ENCODE measurements at regions not wholly inside any gene's neighbourhood (a gene's known extent, or its start where the extent isn't known, plus 50 kb on each side); places are given as distances from the start of the nearest gene placed in this dataset.

DNA sequence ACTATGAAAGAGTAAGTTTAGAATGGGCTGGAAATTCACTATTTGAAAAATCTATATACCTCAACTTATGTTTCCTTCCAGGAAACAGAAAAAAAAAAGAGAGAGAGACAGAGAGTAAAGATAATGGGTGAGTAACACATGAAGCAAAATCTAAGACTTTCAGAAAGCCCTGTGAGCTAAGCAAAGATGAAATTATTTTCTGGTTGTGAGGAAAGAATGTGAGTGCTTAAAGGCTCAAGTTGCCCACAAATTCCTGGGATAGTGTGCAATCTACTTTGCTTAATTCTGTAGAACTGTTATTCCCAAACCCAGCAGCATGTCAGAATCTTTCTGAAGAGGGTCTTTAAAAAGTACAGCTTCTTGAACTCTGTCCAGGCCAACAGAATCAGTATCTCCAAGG is 337.7 kb upstream of the AGTR1 start:
- no peak for DNase-seq (ENCODE audit: low read depth, low spot score)
- in situ Hi-C loops (cut with HindIII; ENCODE audit: low pct_unique_long_range_greater_than_20kb, low sequenced_read_pairs): no loop called here

DNA sequence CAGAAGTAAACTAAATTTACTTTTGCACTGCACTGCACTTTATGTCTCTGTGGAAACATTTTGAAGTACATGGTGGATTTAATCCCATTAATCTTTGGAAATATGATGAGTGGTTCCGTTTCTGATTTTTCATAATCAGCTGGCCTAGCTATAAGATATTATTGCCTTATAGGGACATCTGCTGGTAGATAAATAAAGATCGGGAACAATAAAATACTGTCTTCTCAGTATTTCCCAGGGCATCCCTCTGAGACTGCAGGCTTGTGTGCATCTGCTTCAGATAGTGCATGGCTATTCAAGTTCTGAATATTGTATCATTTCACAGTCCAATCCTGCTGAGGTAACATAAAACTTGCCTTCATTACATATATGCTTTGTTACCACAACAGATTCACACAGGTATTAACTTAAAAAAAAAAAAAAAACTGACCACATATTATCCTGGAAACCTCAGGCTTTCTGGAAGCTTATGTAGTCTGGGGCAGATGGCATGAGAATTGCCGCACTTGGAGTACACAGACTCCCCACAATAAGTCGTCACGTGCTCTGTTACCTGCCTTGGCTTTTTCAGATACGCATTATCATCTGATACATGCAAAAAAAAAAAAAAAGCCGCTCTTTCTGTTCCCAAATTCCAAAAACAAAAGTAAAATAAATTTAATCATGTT is 330.8 kb upstream of the AGTR1 start:
- DNase-seq (ENCODE audit: low read depth, low spot score): peak; percentile 74

GRCh38 chr3:148367756-148368155 is 329.9 kb upstream of the AGTR1 start:
- DNase-seq (ENCODE audit: low read depth, low spot score): no peak
- in situ Hi-C loops (cut with HindIII; ENCODE audit: low pct_unique_long_range_greater_than_20kb, low sequenced_read_pairs): no loop called here

More for the DNA sequence above, 330.8 kb upstream of the AGTR1 start:
- in situ Hi-C loops (cut with HindIII; ENCODE audit: low pct_unique_long_range_greater_than_20kb, low sequenced_read_pairs): no loop called here

DNA sequence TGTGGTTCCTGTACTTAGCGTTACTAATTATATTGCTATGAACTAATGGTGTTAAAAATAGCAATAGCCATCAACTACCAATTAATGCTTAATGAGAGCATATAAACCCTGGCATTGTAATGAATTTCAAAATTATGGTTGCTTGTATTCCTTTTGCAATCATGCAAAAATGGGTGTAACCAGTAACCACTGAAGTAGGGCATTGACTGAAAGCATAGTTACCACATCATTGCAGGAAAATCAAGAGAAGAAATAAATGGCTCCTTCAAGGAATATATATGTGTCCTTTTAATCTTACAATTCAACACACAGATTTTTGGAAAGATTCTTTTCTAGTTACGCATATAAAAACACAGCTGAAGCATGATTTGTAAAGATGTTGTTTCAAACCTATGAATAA is 328.3 kb upstream of the AGTR1 start:
- no peak for DNase-seq (ENCODE audit: low read depth, low spot score)
- in situ Hi-C loops (cut with HindIII; ENCODE audit: low pct_unique_long_range_greater_than_20kb, low sequenced_read_pairs): no loop called here

DNA sequence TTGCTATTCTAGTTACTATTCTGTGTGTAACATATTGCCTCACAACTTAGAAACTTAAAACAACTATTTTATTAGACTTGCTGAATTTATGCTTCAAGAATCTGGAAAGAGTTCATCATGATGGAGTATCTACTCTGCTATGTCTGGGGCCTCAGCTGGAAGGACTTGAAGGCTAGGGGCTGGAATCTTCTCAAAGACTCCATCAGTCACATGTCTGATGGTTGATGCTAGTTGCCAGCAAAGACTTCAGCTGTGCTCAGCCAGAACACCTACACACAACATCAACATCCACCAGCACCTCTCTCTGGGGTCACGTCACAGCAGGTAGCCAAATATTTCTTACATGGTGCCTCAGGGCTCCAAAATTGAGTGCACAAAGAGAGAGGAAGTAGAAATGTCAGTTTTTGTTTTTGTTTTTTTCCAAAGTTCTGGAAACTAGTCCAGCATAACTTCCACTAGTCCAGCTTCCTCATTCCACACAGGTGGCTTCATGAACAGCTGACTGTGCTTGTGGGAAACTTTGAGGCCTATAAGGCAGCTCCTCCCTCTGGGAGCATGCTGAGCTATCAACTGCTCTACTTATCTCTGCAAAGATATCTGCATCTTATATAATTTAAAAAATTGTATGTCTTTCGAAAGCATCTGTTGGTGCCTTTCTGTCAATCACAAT is 325.4 kb upstream of the AGTR1 start:
- in situ Hi-C loops (cut with HindIII; ENCODE audit: low pct_unique_long_range_greater_than_20kb, low sequenced_read_pairs): no loop called here
- no peak for DNase-seq (ENCODE audit: low read depth, low spot score)

- no peak for DNase-seq (ENCODE audit: low read depth, low spot score)
- in situ Hi-C loops (cut with HindIII; ENCODE audit: low pct_unique_long_range_greater_than_20kb, low sequenced_read_pairs): no loop called here
Observed at GRCh38 chr3:148373961-148374360, 323.7 kb upstream of the AGTR1 start.

GRCh38 chr3:148379763-148380382 is 317.8 kb upstream of the AGTR1 start:
- DNase-seq (ENCODE audit: low read depth, low spot score): peak; percentile 74
- in situ Hi-C loops (cut with HindIII; ENCODE audit: low pct_unique_long_range_greater_than_20kb, low sequenced_read_pairs): no loop called here

GRCh38 chr3:148381051-148381450 is 316.7 kb upstream of the AGTR1 start:
- DNase-seq (ENCODE audit: low read depth, low spot score): no peak
- in situ Hi-C loops (cut with HindIII; ENCODE audit: low pct_unique_long_range_greater_than_20kb, low sequenced_read_pairs): no loop called here

DNA sequence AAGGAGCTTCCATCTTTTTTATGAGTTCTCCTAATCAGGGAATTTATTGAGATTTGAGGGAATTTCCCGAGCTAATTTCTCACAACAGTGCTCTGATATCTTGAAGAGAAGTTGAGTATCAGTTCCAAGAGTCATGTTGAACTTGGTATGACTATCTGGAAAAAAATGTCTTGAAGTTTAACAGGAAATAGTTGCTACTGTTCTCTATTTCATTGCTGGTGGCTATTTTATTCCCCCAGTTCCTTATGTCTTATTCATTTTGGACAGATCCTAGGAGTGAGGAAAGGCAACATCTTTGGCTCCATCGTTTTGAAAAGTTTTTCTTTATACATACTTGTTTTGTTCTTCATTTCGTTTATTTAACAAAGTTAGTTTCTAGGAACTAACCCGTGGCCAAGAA is 307.8 kb upstream of the AGTR1 start:
- in situ Hi-C loops (cut with HindIII; ENCODE audit: low pct_unique_long_range_greater_than_20kb, low sequenced_read_pairs): no loop called here
- DNase-seq (ENCODE audit: low read depth, low spot score): no peak

DNA sequence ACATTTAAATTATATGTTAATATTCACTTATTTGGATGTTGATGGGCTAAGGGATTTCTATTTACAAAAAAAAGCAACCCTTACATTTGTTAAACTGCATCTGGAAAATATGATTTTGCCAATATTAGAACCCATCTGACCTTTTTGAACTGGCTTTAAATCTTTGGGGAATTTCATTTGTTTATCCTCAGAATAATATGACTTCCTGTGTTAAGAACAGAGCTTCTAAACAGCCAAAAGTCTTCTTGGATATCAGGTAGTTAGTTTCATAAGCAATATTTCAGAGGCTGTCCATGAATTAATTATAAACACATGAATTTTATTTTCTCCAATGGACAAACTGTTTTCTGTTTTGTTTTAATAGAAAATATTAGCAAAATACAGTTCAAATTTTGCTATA is 301.9 kb upstream of the AGTR1 start:
- no peak for DNase-seq (ENCODE audit: low read depth, low spot score)
- in situ Hi-C loops (cut with HindIII; ENCODE audit: low pct_unique_long_range_greater_than_20kb, low sequenced_read_pairs): no loop called here

DNA sequence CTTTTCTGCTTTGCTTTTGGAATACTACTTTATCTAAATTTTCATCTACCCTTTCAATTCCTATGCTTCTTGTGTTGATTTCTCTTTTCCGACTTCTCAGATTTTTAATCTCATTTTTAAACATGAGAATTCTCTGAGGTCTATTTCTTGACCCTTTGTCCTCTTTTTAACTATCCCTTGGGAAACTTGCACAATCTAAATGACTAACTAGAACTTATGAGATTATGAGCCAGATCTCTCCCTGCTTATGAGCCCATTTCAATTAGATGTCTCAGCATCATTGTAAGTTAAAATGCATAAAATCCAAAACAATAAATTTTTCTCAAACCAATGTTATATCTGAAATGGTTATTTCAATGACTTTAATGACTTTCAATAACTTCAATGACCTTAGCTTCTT is 296.9 kb upstream of the AGTR1 start:
- DNase-seq (ENCODE audit: low read depth, low spot score): no peak
- in situ Hi-C loops (cut with HindIII; ENCODE audit: low pct_unique_long_range_greater_than_20kb, low sequenced_read_pairs): no loop called here

DNA sequence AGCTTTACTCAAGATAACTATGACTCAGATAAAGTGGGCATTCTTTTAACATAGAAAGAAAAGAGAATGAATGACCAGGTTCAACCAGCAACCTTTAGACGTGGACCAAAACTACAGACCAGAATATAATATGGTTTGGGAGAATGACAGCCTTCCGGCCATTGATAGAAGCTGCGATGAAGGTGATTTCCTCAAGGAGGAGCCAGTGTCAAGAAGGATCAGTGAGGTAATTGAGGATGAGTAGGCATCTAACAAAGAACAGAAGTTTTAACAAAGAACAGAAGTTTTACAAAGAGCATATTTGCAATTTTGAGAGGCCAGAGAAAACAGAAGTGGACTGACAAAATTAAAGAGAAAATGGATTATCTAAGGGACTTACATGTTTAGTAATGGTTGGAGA is 289.0 kb upstream of the AGTR1 start:
- no peak for DNase-seq (ENCODE audit: low read depth, low spot score)
- in situ Hi-C loops (cut with HindIII; ENCODE audit: low pct_unique_long_range_greater_than_20kb, low sequenced_read_pairs): no loop called here

DNA sequence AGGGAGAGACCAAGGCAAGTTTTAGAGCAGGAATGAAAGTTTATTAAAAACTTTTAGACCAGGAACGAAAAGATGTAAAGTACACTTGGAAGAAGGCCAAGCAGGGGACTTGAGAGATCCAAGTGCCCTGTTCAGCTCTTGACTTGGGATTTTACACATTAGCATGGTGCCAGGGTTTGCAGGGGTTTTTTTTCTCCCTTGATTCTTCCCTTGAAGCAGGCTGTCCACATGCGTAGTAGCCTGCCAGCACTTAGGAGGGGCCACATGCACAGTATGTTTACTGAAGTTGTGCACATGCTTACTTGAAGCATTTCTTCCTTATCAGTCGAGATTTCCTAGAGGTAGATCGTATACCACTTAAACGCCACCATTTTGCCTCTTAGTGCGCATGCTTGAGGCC is 277.5 kb upstream of the AGTR1 start:
- no peak for DNase-seq (ENCODE audit: low read depth, low spot score)
- in situ Hi-C loops (cut with HindIII; ENCODE audit: low pct_unique_long_range_greater_than_20kb, low sequenced_read_pairs): no loop called here

DNA sequence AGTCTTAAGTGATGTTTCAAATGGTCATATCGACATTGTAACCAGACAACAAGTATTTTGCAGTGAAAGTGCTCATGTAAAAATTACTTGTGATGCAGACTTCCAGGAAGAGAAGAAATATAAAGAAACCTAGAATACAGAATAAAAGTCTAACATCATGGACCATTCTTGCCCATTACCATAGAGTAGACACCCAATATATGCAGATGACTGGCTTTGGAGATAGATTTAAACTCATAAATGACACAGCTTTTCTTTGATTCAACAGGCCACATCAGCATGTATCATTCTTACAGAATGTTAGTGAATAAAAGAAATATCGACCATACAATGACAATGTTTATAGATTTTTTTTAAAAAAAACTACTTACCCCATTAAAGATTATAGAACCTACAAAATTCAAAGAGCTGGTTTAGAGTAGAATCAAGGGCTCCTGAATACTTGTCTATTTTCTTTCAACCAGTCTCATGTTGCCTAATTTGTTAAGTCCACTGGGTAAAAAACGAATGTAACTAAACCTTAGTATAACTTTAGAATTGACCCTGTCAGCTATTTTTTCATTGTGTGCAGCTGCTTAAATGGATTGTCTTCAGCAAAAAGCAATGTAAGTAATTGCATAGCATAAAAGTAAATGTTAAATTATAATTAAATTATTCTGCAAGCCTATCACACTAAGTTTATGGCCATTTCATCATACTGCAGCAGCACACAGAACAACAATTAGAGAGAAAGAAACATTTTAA is 268.7 kb upstream of the AGTR1 start:
- DNase-seq (ENCODE audit: low read depth, low spot score): no peak
- in situ Hi-C loops (cut with HindIII; ENCODE audit: low pct_unique_long_range_greater_than_20kb, low sequenced_read_pairs): no loop called here

DNA sequence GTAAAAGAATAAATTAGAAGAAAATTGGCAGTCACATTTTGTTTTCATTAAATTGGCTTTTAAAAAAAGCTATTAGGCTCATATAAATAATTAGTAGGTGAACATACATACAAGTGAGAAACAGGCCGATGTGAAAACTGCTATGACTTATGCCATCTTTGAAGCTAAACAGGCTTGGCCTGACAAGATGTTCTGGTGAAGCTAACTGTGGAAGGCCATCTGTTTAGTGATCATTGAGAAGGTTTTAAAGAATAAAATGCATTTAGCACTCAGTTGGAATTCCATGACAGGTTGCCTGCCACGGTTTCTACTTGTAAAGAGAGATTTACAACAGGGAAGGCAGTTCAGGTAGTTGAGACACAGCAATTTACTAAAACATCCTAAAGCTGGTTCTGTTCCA is 264.0 kb upstream of the AGTR1 start:
- DNase-seq (ENCODE audit: low read depth, low spot score): no peak
- in situ Hi-C loops (cut with HindIII; ENCODE audit: low pct_unique_long_range_greater_than_20kb, low sequenced_read_pairs): no loop called here

GRCh38 chr3:148435534-148435933 is 262.2 kb upstream of the AGTR1 start:
- in situ Hi-C loops (cut with HindIII; ENCODE audit: low pct_unique_long_range_greater_than_20kb, low sequenced_read_pairs): no loop called here
- DNase-seq (ENCODE audit: low read depth, low spot score): no peak

DNA sequence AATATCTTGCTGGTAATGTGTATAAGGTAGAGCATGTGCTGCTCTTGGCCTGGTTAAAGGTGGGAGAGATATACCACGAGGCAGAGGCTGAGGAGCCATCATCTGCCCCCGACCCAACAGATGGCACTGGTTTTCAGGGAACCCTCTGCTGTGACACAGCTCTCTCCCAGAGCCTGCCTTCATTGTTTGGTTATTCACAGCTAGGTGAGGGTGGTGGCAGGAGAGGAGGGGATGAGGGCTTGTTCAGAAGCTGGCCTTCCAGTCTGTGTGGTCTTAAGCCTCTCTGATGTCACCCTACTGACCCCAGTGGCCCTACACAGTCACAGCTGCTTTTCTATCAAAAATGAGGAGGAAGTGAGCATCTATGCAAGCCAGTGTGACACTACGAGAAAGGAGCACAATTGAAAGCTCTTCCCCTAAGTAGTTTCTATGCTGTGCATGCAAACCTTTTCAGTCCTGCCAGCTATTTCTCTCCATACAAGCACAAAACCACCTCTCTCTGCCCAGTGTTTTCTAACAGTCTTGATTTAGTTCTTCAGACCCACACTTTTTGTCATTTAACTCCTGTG is 258.4 kb upstream of the AGTR1 start:
- in situ Hi-C loops (cut with HindIII; ENCODE audit: low pct_unique_long_range_greater_than_20kb, low sequenced_read_pairs): no loop called here
- no peak for DNase-seq (ENCODE audit: low read depth, low spot score)

GRCh38 chr3:148441191-148441590 is 256.5 kb upstream of the AGTR1 start:
- in situ Hi-C loops (cut with HindIII; ENCODE audit: low pct_unique_long_range_greater_than_20kb, low sequenced_read_pairs): no loop called here
- DNase-seq (ENCODE audit: low read depth, low spot score): no peak
